ENCODE measurements at regions not wholly inside any gene's neighbourhood (a gene's known extent, or its start where the extent isn't known, plus 50 kb on each side); places are given as distances from the start of the nearest gene placed in this dataset.

DNA sequence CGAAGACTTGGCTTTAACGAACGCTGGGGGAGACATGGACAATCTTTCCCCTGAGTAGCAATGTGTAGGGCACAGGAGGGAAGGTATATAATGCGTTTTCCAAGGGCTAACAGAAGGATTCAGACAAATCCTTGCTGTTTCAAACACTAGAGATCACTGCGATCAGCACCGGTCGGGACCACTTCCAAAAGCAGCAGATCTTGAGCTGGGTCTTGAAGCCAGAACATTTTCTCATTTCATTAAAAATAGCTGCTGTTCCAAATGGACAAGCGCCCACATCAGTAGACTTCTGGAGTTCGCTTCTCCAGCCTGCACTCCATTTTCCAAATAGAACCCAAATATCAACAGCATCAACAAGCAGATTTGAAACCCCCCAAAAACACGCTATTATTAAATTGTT is 65.1 kb upstream of the MAPRE2 start:
- no peak overlapping the region for H4K5ac ChIP-seq (ENCODE audit: insufficient read length, low read depth, low read length)
- H4K91ac ChIP-seq (ENCODE audit: insufficient read length, low read depth, low read length): no peak overlapping the region
- H3K23me2 ChIP-seq (ENCODE audit: insufficient read length, low read depth, low read length, poor library complexity, severe bottlenecking): peaks cover 21% of the 10 kb centered on the region
- H3K9ac ChIP-seq (ENCODE audit: extremely low read depth, insufficient read length, low read length): no peak overlapping the region
- H2BK120ac ChIP-seq (ENCODE audit: low read depth, low read length, poor library complexity, severe bottlenecking): no peak overlapping the region
- H2BK20ac ChIP-seq (ENCODE audit: low read depth, low read length, poor library complexity, severe bottlenecking): no peak overlapping the region
- no peak overlapping the region for H2AK5ac ChIP-seq (ENCODE audit: insufficient read length, low read length)
- no peak overlapping the region for H3K23ac ChIP-seq (ENCODE audit: insufficient read length, low read depth, low read length)
- WGBS (ENCODE audit: extremely low coverage, insufficient read length, low lambda C conversion rate): no CpG with 5 or more reads among the region's 10 CpGs
- no peak overlapping the region for H3K4ac ChIP-seq (ENCODE audit: low read depth, low read length)
- no peaks in the 10 kb centered on the region; the same call in 1 of the 2 replicates for H3K4me1 ChIP-seq (ENCODE audit: insufficient read depth, low read length)
- Mint-ChIP-seq H3K27ac (no peak overlapping the region), H3K4me3 (peak overlapping the region; percentile 78 to 85), H3K4me1 (peaks cover 25% of the 10 kb centered on the region in 2 experiments), H3K27me3 (ENCODE audit: low read depth) (peaks cover 95% of the 10 kb centered on the region), H3K9me3 (no peaks in the 10 kb centered on the region), H3K36me3 (ENCODE audit: insufficient read depth in 1 of 3, low read depth in 3 of 3) (no peaks in the 10 kb centered on the region)
- no peak for DNase-seq
- H3K56ac ChIP-seq (ENCODE audit: insufficient read length, low read depth, low read length): no peak overlapping the region
- no peak overlapping the region for H2BK15ac ChIP-seq (ENCODE audit: low read depth, low read length)
- H3K79me2 ChIP-seq (ENCODE audit: insufficient read depth, low read length): no peaks in the 10 kb centered on the region
- TF ChIP-seq, protein P1, sequence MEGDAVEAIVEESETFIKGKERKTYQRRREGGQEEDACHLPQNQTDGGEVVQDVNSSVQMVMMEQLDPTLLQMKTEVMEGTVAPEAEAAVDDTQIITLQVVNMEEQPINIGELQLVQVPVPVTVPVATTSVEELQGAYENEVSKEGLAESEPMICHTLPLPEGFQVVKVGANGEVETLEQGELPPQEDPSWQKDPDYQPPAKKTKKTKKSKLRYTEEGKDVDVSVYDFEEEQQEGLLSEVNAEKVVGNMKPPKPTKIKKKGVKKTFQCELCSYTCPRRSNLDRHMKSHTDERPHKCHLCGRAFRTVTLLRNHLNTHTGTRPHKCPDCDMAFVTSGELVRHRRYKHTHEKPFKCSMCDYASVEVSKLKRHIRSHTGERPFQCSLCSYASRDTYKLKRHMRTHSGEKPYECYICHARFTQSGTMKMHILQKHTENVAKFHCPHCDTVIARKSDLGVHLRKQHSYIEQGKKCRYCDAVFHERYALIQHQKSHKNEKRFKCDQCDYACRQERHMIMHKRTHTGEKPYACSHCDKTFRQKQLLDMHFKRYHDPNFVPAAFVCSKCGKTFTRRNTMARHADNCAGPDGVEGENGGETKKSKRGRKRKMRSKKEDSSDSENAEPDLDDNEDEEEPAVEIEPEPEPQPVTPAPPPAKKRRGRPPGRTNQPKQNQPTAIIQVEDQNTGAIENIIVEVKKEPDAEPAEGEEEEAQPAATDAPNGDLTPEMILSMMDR (conservative IDR thresholded peaks at IDR 0.05): no peak
- H3T11ph ChIP-seq (ENCODE audit: low read length): no peak overlapping the region
- no peak overlapping the region for H4K8ac ChIP-seq (replicated peaks; ENCODE audit: insufficient read length, low read depth, low read length)
- no peaks in the 10 kb centered on the region for H3K79me1 ChIP-seq (ENCODE audit: insufficient read depth, low read depth, low read length, poor library complexity, severe bottlenecking)
- H3K14ac ChIP-seq (ENCODE audit: insufficient read depth, low read length): no peak overlapping the region
- H2BK5ac ChIP-seq (ENCODE audit: insufficient read length, low read length): no peak overlapping the region
- peak overlapping the region; percentile 62 for H3K4me2 ChIP-seq (ENCODE audit: insufficient read depth, insufficient read length, low read length)
- H3K27ac ChIP-seq (ENCODE audit: insufficient read length, low read depth, low read length): no peak overlapping the region
- H3K18ac ChIP-seq (ENCODE audit: insufficient read length, low read depth, low read length): no peak overlapping the region
- H3K9me3 ChIP-seq (ENCODE audit: control insufficient read depth, low read depth, low read length): no peaks in the 10 kb centered on the region
- no peaks in the 10 kb centered on the region for H4K20me1 ChIP-seq (ENCODE audit: control insufficient read depth, insufficient read depth, insufficient read length)
- no peak overlapping the region for H2BK12ac ChIP-seq (ENCODE audit: insufficient read length, low read depth, low read length)
- H2AFZ ChIP-seq (ENCODE audit: low read length): no peak overlapping the region
- peaks cover 25% of the 10 kb centered on the region; the same call in 1 of the 2 replicates for H3K27me3 ChIP-seq (ENCODE audit: insufficient read depth, low read length)
